Stomach (tissue), 8 donors: ENCODE measurements at regions not wholly inside any gene's neighbourhood (a gene's known extent, or its start where the extent isn't known, plus 50 kb on each side); places are given as distances from the start of the nearest gene placed in this dataset.

Experiments
- DNase-seq, 2 donors: peaks; one replicate each; pipeline versions ENCODE4 v3.0.0 to v3.0.0-alpha.2; 2013 to 2019
- H3K27ac ChIP-seq, 5 donors: fragments of 200-600 bp in 4 of 5; sonication (generic) in 4 of 5; one replicate each; pipeline ENCODE4 v1.5.1; 2013 to 2019; ENCODE audit warnings: mild to moderate bottlenecking in 1 of 5, moderate library complexity in 1 of 5
- H3K27me3 ChIP-seq, 3 donors: fragments of 200-600 bp; sonication (generic); one replicate each; pipeline ENCODE4 v1.5.1; 2017 to 2019; ENCODE audit warnings: mixed run types in 1 of 3
- H3K36me3 ChIP-seq, 4 donors: fragments of 200-600 bp; sonication (generic); 1 replicate in 3 of 4; 2 replicates in 1 of 4; pipeline ENCODE4 v1.5.1; 2016 to 2019
- H3K4me1 ChIP-seq, 4 donors: fragments of 200-600 bp; sonication (generic); one replicate each; pipeline ENCODE4 v1.5.1; 2016 to 2019
- H3K4me3 ChIP-seq, 4 donors: fragments of 200-600 bp; sonication (generic) in 3 of 4; one replicate each; pipeline ENCODE4 v1.5.1; 2016 to 2019; ENCODE audit warnings: mild to moderate bottlenecking in 1 of 4
- H3K9me3 ChIP-seq, 4 donors: fragments of 200-600 bp; sonication (generic); one replicate each; pipeline ENCODE4 v1.5.1; 2016 to 2019
- CTCF ChIP-seq, 7 experiments: fragments of 450-650 bp in 4 of 7; fragments of 200-600 bp in 3 of 7; sonication (generic) in 3 of 7; IDR thresholded peaks; one replicate each; pipeline ENCODE4 v1.5.1; 2016 to 2019; ENCODE audit warnings: antibody characterized with exemption in 7 of 7, control low read depth in 2 of 7, mild to moderate bottlenecking in 1 of 7
- EP300 ChIP-seq: sonication (generic); formaldehyde crosslinking; IDR thresholded peaks from one replicate; pipeline ENCODE4 v1.6.1; 2017; ENCODE audit warnings: antibody characterized with exemption
- POLR2A ChIP-seq, 4 donors: fragments of 450-650 bp; IDR thresholded peaks; one replicate each; pipeline ENCODE4 v1.6.1; 2016; ENCODE audit warnings: antibody characterized with exemption in 4 of 4, control low read depth in 2 of 4, mild to moderate bottlenecking in 1 of 4, moderate library complexity in 1 of 4
- POLR2AphosphoS5 ChIP-seq, 3 donors: sonication (generic); formaldehyde crosslinking; IDR thresholded peaks; one replicate each; pipeline ENCODE4 v1.6.1; 2016; ENCODE audit warnings: antibody characterized with exemption in 3 of 3
- WGBS, 5 donors: extraction: QIAGEN DNeasy Blood & Tissue Kit in 3 of 5; methylation state at CpG; one replicate each; pipeline versions ENCODE4 v1.1.5 to v1.1.7; 2013 to 2018; 5-methylcytosine and 5-hydroxymethylcytosine counted together
- intact Hi-C: fragments of 100-400 bp; cut with DNase I; formaldehyde crosslinking; loops from one replicate; pipeline ENCODE4 v1.15.1; 2023; ENCODE audit warnings: low total_unique reads
- donor health status: healthy with polysubstance abuse.
- donor health status: Bipolar disorder and iron deficiency.
- donor health status: healthy.

- 26 to 68% (median 41%) methylated on average over 2 of the region's 2 CpGs for WGBS, 5 donors
- Histone ChIP-seq H3K36me3 (no peaks in the 10 kb centered on the region), H3K9me3 (no peaks in the 10 kb centered on the region), H3K27me3 (no peaks in the 10 kb centered on the region), H3K27ac (no peak overlapping the region), H3K4me1 (peaks cover 0 to 11% (median 0%) of the 10 kb centered on the region in 4 donors), H3K4me3 (no peak overlapping the region)
- intact Hi-C loops: no loop called here
- no peak for DNase-seq
- TF ChIP-seq POLR2AphosphoS5 (IDR thresholded peaks at IDR 0.05): no peak
- TF ChIP-seq POLR2A (IDR thresholded peaks at IDR 0.05): no peak
- TF ChIP-seq CTCF (IDR thresholded peaks at IDR 0.05): no peak
- TF ChIP-seq EP300: no peak
Observed at GRCh38 chr3:148332509-148332908, 365.2 kb upstream of the AGTR1 start.

DNA sequence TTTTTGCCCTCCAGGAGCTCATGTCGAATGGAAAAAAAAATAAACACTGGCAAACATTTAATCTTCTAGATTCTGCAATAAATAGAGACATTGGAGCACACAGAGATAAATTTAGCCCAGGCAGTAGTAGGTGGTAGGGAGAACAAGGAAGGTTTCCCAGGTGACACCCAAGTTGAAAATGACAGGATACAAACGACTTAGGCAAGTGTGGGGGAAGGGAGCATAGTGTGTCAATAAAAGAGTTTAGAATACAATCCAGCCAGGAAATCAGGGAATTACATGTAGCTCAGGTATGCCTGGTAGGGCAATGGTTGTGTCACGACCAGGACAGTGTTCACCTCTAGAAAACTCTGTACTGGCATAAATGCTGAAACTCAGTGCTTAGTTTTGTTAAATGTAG, 364.6 kb upstream of the AGTR1 start:
- 18 to 47% (median 34%) methylated on average over 3 of the region's 3 CpGs for WGBS, 5 donors
- H3K9me3 ChIP-seq: no peaks in the 10 kb centered on the region
- H3K27me3 ChIP-seq: no peaks in the 10 kb centered on the region
- no peak overlapping the region for H3K4me3 ChIP-seq
- peak in 1 of 2 donors; percentile 52 for DNase-seq
- peaks cover 0 to 11% (median 0%) of the 10 kb centered on the region in 4 donors for H3K4me1 ChIP-seq
- intact Hi-C loops: no loop called here
- no peak overlapping the region for H3K27ac ChIP-seq
- TF ChIP-seq CTCF (IDR thresholded peaks at IDR 0.05) (no peak), POLR2AphosphoS5 (IDR thresholded peaks at IDR 0.05) (no peak), POLR2A (IDR thresholded peaks at IDR 0.05) (no peak), EP300 (no peak)
- H3K36me3 ChIP-seq: no peaks in the 10 kb centered on the region

DNA sequence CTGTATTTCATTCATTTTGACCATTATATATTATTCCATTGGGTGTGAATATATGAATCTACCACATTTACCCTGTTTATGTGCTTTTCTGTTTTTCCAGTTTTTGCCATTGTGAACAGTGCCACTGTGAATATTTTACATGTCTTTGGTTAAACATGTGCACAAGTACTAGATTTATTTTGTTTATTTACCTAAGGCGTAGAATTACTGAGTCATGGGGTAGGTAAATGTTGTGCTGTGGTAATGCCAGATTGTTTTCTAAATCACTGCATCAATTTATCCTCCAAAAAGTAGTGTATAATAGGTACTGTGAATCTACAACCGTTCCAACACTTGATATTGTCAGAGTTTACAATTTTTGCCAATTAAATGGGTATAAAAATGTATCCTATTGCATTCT, 362.1 kb upstream of the AGTR1 start:
- Histone ChIP-seq H3K27me3 (no peaks in the 10 kb centered on the region), H3K27ac (no peak overlapping the region), H3K9me3 (peaks cover 0 to 4% (median 0%) of the 10 kb centered on the region in 4 donors), H3K4me1 (peaks cover 0 to 11% (median 0%) of the 10 kb centered on the region in 4 donors), H3K4me3 (no peak overlapping the region), H3K36me3 (no peaks in the 10 kb centered on the region)
- intact Hi-C loops: no loop called here
- 70 to 85% (median 79%) methylated on average over 2 of the region's 2 CpGs for WGBS, 5 donors
- no peak for DNase-seq
- TF ChIP-seq POLR2AphosphoS5 (IDR thresholded peaks at IDR 0.05) (no peak), CTCF (IDR thresholded peaks at IDR 0.05) (no peak), EP300 (no peak), POLR2A (IDR thresholded peaks at IDR 0.05) (no peak)

DNA sequence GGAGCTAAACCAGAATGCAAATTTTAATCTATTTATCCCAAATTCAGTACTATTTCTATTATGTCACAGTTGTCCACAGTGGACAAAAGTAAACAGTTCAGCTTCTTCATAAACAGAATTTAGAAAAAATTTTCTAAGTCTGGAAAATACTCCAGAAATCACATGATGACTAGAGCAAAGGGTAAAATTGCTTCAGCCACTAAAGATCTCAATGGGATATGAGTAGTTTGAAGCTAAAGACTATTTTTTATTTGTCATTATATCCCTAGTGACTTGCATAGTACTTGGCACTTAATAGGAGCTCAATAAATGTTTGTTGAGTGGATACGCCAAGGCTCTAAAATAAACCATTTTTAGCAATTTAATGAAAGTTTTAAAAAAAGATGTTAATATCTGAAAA, 354.3 kb upstream of the AGTR1 start:
- intact Hi-C loops: no loop called here
- H3K4me1 ChIP-seq: no peaks in the 10 kb centered on the region
- no peak overlapping the region for H3K27ac ChIP-seq
- H3K36me3 ChIP-seq: no peaks in the 10 kb centered on the region
- no peak for DNase-seq
- TF ChIP-seq CTCF (IDR thresholded peaks at IDR 0.05) (no peak), POLR2AphosphoS5 (IDR thresholded peaks at IDR 0.05) (no peak), POLR2A (IDR thresholded peaks at IDR 0.05) (no peak), EP300 (no peak)
- H3K4me3 ChIP-seq: no peak overlapping the region
- H3K9me3 ChIP-seq: peaks cover 0 to 7% (median 6%) of the 10 kb centered on the region in 4 donors
- 73 to 88% (median 78%) methylated on average over 1 of the region's 1 CpG for WGBS, 5 donors
- H3K27me3 ChIP-seq: no peaks in the 10 kb centered on the region
